ENCODE measurements at regions not wholly inside any gene's neighbourhood (a gene's known extent, or its start where the extent isn't known, plus 50 kb on each side); places are given as distances from the start of the nearest gene placed in this dataset.

- TF ChIP-seq CTCF (IDR thresholded peaks at IDR 0.05; ENCODE audit: extremely low read depth, missing control alignments) = no peak
- no peak for DNase-seq (ENCODE audit: low spot score)
These were observed 1331.5 kb downstream of the TBC1D22A start for GRCh38 chr22:48093981-48094380.

GRCh38 chr22:48092866-48093265 is 1330.4 kb downstream of the TBC1D22A start:
- TF ChIP-seq CTCF (IDR thresholded peaks at IDR 0.05; ENCODE audit: extremely low read depth, missing control alignments) = no peak
- DNase-seq (ENCODE audit: low spot score) = no peak

- no peak for DNase-seq (ENCODE audit: low spot score)
- no peak for TF ChIP-seq CTCF (IDR thresholded peaks at IDR 0.05; ENCODE audit: extremely low read depth, missing control alignments)
These were observed 1329.3 kb downstream of the TBC1D22A start for GRCh38 chr22:48091656-48092223.

GRCh38 chr22:48091060-48091650 is 1328.7 kb downstream of the TBC1D22A start:
- DNase-seq (ENCODE audit: low spot score) = no peak
- TF ChIP-seq CTCF (IDR thresholded peaks at IDR 0.05; ENCODE audit: extremely low read depth, missing control alignments) = no peak

- DNase-seq (ENCODE audit: low spot score) = no peak
- TF ChIP-seq CTCF (IDR thresholded peaks at IDR 0.05; ENCODE audit: extremely low read depth, missing control alignments) = no peak
These were observed 1327.9 kb downstream of the TBC1D22A start for GRCh38 chr22:48090332-48090672.

GRCh38 chr22:48089601-48090331 is 1327.3 kb downstream of the TBC1D22A start:
- DNase-seq (ENCODE audit: low spot score) = no peak

More at GRCh38 chr22:48089601-48090331, 1327.3 kb downstream of the TBC1D22A start:
- no peak for TF ChIP-seq CTCF (IDR thresholded peaks at IDR 0.05; ENCODE audit: extremely low read depth, missing control alignments)

All from GM20000 (cell line).